Upper lobe of left lung (tissue), 4 donors: ENCODE measurements at regions not wholly inside any gene's neighbourhood (a gene's known extent, or its start where the extent isn't known, plus 50 kb on each side); places are given as distances from the start of the nearest gene placed in this dataset.

ENCODE experiments used
- CTCF ChIP-seq, 6 experiments: fragments of 450-650 bp in 4 of 6; fragments of 200-600 bp in 2 of 6; sonication (generic) in 2 of 6; IDR thresholded peaks; one replicate each; pipeline ENCODE4 v1.5.1; 2016 to 2019; ENCODE audit warnings: antibody characterized with exemption in 6 of 6
- EP300 ChIP-seq, 4 donors: sonication (generic); formaldehyde crosslinking; IDR thresholded peaks; one replicate each; pipeline ENCODE4 v1.5.1; 2017; ENCODE audit warnings: antibody characterized with exemption in 4 of 4, control low read depth in 2 of 4
- POLR2A ChIP-seq, 4 donors: fragments of 450-650 bp; IDR thresholded peaks; one replicate each; pipeline ENCODE4 v1.5.1; 2016 to 2017; ENCODE audit warnings: antibody characterized with exemption in 4 of 4, mild to moderate bottlenecking in 2 of 4
- POLR2AphosphoS5 ChIP-seq, 2 donors: sonication (generic); formaldehyde crosslinking; IDR thresholded peaks; one replicate each; pipeline ENCODE4 v1.5.1; 2017; ENCODE audit warnings: antibody characterized with exemption in 2 of 2

DNA sequence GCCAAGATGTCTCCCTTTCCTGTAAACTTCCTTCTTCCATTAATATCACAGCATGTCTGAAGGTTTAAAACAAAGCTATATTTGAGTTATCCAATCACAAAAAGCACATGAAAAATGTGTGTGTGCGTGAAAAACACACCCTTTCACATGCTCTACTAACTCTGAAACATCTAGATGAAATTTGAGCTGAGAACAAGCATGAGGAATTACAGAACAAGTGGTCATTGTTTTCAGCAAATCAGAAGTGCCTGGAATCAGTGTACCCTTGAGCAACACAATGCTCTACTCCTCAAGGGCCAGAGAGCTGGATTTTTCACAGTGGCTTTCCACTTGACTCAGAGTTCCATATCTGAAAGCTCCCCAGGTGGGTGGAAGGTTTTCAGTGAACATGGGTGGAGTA, 255.9 kb downstream of the PSAT1 start:
- no peak for TF ChIP-seq POLR2A (IDR thresholded peaks at IDR 0.05)
- TF ChIP-seq CTCF (IDR thresholded peaks at IDR 0.05): no peak
- TF ChIP-seq EP300 (IDR thresholded peaks at IDR 0.05): no peak
- no peak for TF ChIP-seq POLR2AphosphoS5 (IDR thresholded peaks at IDR 0.05)
